Dermis blood vessel endothelial cell (primary cell): ENCODE measurements at regions not wholly inside any gene's neighbourhood (a gene's known extent, or its start where the extent isn't known, plus 50 kb on each side); places are given as distances from the start of the nearest gene placed in this dataset.

Experiments used
- DNase-seq: peaks from one replicate; pipeline ENCODE4 v3.0.0; 2010

DNA sequence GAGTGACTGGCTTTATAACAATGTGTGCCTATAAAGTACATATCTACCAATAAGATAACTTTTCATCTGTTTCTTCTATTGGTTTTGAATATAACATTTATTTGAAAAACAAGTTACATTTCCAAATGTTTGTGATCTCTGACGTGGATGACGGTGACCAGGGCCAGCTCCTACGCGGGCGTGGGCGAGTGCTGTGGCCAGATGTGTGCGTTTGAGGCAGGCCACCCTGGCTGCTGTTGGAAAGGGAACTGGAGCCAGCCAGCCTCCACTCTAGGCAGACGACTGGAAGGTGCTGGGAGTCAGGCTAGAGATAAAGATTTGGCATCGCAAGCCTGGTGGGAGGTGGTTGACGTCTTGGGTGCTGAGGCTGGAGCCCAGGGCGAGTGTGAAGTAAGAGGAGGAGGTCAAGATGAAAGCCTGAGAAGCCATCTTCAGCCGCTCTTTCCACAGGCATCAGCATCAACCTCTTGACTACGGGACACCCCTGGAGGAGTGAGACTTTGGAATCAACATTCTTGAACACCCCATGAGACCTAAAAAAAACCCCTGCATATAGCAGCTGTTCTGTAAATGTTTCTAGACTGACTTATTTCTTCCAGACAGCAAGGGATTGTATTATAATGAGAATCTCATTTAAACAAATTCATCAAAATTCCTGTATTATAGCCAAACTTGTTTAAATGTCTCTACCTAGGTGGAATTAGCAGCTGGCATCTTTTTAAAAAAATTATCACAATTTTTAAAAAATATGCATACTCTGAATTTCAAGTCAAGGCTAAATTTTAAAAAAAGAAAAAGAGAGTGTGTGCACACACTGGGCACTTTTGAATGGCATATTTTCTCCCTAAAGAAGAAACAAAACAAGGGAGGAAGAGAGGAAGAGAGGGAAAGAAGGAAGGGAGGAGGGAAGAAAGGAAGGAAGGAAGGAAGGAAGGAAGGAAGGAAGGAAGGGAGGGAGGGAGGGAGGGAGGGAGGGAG lies 112.5 kb upstream of the SLC44A3 start:
- DNase-seq = no peak

DNA sequence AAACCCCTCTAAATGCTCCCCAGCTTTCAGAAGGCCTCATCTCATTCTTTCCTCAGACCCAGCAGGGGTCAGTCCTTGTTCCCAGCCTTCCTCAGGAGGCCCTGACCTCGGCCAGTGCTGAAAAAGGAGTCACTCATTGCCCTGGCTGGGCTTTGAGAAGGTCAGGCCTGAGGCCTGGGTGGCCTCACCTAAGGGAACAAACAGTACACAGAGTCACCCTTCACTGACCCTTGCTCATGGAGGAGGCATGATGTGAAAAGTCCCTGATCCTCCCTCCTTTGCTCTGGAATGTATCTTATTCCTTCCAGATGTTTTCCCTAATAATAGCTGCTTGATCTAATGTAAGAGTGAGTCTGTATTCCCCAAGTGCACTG lies 117.7 kb upstream of the SLC44A3 start:
- no peak for DNase-seq

DNA sequence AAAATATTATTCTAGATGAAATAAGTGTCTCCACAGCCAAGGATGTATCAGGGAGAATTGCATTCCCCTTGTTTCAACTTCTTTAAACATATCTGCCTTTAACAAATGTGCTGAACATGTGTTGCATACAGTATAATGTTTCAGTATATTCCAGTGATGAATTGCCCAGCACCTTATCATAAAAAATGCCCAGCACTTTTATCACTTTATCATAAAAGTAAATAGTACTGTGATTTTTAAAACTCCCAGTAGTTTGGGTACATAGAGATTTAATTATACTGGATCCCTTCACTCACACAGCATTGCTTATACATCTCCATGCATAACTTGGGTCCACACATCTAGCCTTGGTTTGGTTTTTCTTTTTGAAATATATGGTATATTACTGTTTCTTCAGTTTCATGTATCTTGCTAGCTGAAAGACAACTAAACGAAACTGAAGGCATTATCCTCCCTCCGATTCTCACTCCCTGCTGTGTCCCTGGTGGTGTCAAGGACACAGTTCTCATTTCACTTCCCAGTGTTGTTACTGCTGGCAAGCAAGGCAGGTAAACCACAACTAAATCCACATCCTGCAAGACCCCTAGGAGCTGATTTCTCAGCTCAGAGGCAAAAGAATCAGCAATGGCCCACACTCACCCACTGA lies 118.2 kb upstream of the SLC44A3 start:
- no peak for DNase-seq

DNA sequence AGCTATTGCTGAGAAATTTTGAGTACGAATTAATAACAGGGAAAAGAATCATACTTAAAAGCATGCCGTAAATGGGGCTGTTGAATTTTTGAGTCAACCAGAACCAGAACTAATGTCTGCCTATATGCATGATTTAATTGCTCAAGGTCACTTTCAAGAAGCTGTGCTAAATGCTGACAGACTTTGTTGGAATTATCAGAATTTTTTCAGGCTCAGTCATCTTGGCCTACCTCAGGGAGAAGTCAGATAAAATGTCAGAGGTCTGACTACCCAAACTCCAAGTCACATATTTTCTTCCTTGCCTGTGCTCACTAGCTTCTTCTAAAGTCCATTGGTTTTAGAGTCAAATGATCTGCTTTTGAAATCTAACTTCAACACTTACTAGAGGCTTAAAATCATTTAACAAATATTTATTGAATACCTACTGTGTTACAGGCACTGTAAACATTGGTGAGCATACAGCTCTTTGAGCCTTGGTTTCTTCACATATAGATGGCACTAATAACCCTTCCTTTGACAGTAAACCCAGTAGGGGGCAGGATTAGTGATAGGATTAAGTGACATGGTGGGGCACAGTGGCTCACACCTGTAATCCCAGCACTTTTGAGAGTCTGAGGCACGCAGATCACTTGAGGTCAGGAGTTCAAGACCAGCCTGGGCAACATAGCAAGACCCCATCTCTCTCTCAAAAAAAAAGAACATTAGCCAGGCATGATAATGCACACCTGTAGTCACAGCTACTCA lies 121.2 kb upstream of the SLC44A3 start:
- no peak for DNase-seq

DNA sequence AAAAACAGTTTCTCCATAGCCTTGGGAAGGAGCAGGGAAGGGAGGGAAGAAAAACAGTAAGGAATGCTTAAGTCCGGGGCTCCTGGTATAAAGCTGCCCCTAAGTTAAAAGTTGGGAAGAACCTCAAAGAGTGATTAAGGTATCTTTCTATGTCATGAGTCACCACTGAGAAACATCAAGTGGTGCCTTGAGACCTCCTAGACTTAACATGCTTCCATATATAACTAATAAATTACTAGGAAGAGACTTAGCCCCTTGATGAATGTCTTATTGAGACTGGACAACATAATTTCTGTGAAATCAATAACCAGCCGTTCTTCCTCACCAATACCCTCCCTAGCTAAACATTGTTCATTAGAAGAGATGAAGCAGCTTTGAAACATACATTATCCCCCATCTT lies 121.8 kb upstream of the SLC44A3 start:
- no peak for DNase-seq

DNA sequence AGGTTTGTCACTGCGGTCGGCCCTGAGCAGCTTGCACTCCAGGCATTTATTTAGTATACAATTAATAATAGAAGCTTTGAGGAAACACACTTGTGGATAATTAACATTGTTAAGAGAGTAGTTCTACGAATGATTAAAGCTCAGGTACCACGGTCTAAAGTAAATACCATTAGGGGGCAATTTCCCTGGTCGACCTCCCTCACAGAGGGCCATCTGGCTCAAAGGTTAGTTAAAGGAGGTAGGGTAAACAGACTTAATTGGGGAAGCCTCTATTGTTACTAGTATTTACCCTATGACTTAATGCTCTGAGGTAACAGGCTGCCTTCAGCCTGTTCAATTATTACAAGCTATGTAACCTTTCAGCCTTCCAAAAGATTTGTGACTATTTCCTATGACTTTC lies 122.3 kb upstream of the SLC44A3 start:
- DNase-seq = no peak

DNA sequence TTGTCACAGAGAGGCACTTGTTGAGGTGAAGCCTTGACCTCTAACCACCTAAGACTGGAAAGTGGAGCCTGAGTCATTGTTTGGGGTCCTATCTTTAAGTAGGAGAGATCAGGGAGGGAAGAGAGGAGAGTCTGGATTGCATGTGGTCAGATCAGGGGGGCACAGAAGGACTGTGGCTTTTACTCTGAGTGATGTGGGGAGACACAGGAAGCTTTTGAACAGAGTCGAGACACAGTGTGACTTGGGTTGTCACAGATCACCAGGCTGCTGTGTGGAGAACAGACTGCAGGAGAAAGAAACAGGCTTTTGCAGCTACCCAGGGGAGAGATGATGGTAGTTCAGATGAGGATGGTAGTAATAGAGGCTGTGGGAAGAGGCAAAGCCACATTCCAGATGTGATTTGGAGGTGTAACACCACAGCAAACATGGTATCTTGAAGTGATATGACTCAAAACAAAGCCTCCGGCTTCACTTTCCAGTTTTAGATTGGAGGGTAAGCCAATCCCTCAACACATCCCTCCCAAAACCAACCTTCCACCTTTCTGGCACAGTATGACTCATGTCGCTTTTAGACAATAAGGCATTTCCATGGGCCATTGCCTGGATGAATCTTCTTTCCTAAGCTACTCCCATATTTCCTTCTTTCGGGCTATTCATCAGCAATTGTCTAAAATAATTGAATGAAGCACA lies 125.8 kb upstream of the SLC44A3 start:
- DNase-seq = no peak

DNA sequence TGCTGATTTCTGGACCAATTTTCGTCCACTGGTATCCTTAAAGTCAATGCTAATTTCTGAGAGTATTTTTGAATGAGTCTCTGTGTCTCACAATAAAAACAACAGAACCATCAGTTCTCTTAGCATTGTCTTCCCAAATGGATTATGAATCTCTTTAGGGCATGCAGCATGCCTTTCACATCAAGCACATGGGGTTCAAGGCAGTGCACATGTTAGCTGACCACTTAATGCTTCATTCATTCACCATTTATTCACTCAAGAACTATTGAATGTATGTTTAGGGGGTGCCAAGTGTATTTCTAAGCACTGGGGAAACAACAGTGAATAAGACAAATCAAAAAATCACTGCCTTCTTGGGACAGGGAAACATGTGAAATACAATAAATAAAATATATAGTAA lies 126.7 kb upstream of the SLC44A3 start:
- no peak for DNase-seq

DNA sequence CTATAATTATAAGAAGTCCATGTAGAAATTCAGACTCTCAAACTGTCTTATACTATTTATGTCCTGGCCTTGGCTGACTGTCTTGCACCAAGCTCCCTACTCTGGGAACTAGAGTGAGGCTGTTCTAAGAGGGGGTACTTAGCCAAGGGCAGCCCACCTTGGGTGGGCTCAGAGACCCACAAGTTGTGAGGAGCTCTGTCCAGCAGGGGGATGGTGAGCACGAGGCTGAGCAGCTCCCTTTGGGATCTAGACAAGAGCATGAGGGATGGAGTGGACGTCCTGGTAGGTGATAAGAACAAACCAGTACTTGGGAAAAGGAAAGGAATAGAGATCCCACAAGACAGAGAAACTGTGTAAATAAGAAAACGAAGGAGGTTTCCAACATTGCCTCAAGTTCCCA lies 127.1 kb upstream of the SLC44A3 start:
- no peak for DNase-seq

DNA sequence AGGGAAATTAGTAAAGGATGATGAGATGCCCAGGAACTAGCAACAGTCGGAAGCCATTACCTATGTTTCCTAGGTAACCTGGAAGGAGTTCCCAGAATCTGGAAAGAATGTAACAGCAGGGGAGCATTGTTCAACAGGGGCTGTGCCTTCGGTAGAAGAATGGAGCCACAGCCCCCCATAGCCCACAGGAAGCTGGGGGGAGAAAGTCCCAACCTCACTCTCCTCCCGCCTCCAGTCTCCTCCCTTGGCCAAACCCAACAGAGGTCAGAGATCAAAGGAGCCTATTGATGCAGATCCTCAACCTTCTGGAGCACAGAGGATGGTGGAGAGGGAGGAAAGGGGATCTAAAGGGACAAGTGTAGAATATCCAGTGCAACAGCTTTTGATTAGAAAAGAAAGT lies 131.5 kb upstream of the SLC44A3 start:
- no peak for DNase-seq

DNA sequence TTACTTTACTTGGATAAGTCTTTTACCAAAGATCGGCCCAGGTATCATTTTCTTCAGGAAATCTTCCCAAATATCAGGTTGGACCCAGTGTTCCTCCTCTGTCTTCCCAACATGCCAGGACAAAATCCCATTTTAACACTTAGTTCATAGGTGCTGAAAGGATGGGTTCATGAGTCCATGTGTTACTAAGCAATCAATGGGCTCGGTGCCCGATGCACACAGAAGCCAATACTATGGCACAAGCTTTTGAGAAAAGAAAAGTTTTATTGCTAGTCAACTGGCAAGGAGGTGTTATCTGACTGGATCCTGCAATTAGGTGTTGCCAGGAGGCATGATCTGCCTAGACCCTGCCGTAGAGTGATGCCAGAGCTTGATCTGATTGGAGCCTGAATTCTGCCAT lies 133.3 kb upstream of the SLC44A3 start:
- no peak for DNase-seq

DNA sequence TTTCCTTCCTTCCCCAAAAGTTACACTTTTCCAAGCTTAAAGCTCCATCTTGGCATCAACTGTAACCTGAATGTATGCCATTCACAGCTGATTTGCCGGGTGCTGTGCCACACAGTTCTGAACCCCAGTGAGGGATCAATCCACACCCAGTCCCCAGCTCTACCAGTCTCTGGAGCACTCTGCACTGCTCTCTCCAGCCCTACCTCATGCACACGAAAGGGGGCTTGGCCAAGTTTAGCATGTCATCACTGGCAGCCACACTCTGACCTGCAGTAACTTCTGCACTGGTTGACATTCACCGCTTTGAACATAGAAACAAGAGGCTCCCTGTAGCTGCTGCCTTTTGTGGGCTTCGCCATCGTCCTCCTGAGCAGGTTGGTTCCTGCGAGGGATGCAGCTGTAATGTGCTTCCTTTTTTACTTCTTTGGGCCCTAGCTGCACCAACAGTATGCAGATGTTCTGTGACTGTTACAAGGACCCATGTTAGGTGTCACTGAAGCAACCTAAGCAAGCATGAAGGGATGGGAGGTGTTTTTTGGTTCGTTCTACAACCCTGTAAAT lies 135.4 kb upstream of the SLC44A3 start:
- no peak for DNase-seq

DNA sequence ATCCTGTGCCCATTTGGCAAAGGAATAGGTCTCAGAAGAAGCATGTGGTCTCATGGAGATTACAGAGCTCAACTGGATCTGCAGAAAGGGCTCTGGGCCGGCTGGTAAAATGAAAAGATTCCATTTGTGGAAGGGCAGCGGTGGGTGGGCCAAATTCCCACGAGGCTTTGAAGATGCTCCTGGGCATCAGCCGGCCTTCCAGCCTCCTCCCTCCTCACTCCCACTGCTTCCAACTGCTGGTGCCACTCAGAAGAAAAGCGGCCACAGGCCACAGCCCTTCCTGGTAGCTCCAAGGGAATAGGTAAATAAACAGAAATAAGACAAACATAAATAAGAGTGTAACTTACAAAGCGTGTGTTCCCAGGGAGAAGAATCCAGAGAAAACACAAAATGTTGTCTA lies 136.3 kb upstream of the SLC44A3 start:
- DNase-seq = no peak

DNA sequence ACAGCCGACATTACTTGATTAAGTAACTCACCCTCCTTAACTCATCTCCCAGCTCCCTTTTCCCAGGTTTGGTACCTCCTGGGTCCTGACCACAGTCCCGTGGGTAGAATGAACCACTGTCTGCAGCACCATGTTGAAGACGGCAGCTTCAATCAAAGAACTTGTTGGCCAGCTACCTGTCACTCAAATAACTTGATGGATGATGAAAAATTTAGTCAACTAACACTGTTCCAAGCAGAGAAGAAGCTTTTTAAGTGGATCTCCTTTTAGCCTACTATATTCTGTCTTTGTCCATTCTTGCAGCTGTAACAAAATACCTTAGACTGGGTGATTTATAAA lies 138.4 kb upstream of the F3 start:
- DNase-seq = no peak

DNA sequence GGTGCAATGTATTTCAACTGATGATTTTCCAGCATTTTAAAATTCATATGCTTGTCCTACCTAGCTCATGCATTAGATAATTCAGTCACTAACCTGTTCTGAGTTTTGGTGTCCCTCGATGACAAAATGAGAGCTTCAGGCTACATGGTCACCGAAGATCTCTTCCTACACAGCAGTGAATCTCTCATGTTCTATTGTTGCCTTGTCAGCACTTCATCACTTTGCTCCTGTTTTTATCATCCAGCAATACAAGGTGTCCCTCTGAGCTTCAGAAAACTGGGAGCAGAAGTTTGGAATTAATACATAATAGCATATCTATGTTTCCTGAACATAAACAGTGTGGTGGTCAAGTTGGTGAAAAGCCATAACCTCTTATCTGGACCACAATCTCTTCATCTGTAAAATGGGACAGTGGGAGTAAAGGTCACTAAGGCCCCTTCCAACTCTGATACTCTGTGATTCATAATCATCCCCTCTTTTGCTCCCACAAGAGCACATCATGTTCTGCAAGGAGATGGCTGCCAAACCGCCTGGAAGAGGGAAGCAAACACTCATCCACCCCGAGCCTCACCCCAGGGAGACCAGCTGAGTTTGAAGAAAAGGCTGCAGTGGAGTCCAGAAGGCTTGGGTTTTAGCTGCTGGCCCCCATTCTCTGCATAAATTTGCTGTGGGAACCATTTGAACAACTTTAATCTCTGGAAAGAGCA lies 137.9 kb upstream of the F3 start:
- no peak for DNase-seq

DNA sequence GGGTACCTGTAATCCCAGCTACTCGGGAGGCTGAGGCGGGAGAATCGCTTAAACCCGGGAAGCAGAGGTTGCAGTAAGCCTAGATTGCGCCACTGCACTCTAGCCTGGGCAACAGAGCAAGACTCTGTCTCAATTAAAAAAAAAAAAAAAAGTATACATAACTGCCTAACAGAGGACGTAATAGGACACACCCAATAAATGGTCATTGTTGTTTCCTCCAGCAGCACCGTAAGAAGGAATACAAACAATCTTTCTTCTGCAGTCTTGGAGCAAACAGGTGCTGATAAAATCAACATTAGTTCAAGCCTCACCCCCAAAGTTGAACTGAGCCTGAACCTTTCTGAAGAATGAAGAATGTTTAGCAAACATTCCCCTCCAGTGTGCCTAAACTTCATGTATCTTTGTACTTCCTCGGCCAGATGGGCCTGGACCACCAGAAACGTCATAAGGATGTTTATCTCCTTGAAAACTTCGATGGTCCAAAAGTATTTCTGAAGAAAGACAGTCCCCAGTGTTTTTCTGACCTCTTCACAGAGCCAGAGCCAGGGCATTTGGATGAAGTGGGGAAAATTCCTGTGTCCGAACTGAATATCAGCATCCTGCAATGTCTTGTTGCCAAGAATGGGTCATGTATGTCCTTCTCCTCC lies 136.8 kb upstream of the F3 start:
- no peak for DNase-seq

DNA sequence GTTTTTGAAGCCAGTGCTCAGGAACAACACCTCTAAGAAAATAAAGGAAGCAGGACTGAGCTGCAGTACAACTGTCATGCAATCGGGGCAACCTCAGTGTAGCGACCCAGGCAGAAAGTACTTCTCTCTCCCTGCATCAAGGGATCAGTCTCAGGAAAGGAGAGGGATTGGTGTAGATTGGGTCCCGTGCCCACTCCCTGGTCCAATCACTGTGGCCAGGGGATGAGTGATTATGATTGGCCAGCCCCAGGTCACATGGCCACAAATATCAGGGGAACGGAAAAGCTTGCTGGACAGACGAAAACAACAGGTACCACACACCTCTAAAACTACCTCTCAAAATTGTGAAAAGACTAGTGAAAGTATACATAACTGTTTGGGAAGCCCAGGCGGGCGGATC lies 136.2 kb upstream of the F3 start:
- DNase-seq = no peak

DNA sequence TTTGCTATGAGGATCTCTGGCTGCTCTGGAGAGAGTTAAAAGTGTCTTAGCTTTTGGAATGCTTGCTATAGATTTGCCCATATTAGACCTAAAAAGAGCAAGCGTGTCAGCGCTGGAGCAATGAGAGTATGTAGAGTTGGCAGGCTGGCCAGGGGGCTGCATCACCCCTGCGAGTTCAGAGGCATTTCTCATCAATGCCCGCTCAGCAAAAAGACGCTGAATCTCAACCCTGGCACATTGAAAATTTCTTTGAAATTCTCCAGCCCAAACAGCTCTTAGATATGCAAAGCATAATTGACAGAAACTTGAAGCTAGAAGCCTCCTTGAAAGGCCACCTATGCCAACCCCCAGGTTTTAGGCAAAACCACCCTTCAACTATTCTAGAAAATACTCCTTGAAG lies 135.5 kb upstream of the F3 start:
- no peak for DNase-seq

DNA sequence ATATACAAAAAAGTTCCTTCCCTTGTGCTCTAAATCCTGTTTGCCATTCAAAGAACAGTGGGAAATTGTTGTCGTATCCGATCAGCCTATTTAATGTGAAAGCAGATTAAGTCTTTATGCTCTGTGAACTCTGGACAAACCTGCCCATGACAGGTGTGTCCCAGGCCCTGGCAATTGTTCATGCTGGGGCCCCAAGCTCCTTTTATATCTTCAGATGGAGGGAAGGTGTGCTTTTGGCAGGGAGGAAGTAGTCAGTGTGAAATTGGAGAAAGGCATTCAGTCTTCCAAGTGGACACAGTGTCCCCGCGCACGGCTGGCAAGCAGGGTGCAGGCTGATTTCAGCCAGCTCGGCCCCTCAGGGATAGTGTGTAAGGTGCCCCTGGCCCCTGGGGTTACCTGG lies 135.1 kb upstream of the F3 start:
- DNase-seq = no peak

DNA sequence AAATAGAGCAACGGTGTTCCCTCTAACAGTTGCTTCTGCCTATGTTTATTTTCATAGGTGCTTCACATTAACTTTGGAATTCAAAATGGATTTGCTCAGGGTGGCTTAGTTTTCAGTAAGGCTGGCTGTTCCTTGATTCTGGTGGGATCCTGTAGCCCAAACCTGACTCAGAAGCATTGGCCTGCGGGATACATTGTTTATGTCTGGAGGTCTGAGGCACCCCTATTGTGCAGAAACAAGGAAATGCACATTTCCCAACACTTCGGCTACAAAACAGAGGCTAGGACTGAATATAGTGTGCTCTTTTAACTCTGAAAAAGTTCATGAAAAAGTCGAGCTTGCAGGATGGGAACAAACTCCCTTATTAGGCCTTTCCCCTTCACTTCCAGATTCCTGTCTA lies 133.8 kb upstream of the F3 start:
- no peak for DNase-seq

DNA sequence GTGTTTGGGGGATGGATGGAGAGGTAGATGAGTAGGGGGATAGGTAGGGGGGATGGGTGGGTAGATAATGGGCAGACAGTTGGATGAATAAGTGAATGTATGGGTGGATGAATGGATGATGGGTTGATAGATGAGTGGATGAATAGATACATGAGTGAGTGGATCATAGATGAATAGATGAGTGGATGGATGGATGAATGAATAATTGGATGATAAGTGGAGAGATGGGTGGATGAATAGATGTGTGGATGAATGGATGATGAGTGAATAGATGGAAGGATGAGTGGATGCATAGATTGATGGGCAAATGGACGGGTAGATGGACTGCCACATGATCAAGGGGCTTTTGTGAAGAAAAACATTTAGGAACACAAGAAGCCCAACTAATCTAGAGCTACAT lies 133.3 kb upstream of the F3 start:
- no peak for DNase-seq

DNA sequence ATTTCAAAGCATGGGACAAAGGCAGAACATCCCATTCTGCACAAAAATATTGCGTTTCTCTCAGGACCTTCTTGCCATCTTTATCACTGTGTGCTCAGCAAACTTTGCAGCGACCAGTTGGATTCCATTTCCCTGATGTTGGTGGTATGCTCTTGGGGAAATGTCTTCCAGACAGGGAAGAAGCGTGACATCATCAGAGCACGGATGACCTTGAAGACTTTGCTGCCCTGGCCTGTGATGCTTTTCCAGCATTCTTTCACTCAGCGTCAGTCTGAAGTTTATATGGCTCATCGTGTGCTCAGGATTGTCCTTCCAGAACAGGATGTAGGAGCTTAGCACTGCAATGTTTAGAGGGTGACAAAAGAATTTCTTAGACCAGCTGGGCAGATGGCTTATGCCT lies 131.4 kb upstream of the F3 start:
- DNase-seq = no peak
